ENCODE measurements at regions not wholly inside any gene's neighbourhood (a gene's known extent, or its start where the extent isn't known, plus 50 kb on each side); places are given as distances from the start of the nearest gene placed in this dataset.

GRCh38 chr2:59589881-59590280, 963.6 kb downstream of the BCL11A start:
- no peak for DNase-seq
- H3K36me3 ChIP-seq (replicated peaks in 1 of 2; ENCODE audit: control extremely low read depth in 1 of 2, control insufficient read depth in 1 of 2, extremely low read depth in 1 of 2, insufficient read depth in 2 of 2, low read length in 1 of 2) = no peaks in the 10 kb centered on the region
- H3K4me1 Mint-ChIP-seq = peaks cover 13% of the 10 kb centered on the region
- H3K4me3 Mint-ChIP-seq = no peak overlapping the region
- H3K4me3 ChIP-seq (ENCODE audit: control extremely low read depth in 1 of 5, extremely low read depth in 1 of 5, insufficient read depth in 1 of 5, low read depth in 2 of 5, low read length in 4 of 5) = no peak overlapping the region
- H2AFZ ChIP-seq (ENCODE audit: insufficient read depth, low read depth, low read length, poor library complexity, severe bottlenecking) = no peak overlapping the region
- H3K4me1 ChIP-seq (ENCODE audit: control insufficient read depth in 2 of 2, insufficient read depth in 2 of 2, low read length in 2 of 2) = peaks cover 7 to 13% of the 10 kb centered on the region in 2 donors
- ATAC-seq (ENCODE audit: low read depth) = no peak
- H3K27ac Mint-ChIP-seq = no peak overlapping the region
- no peaks in the 10 kb centered on the region for H3K79me2 ChIP-seq (ENCODE audit: control insufficient read depth, insufficient read depth, low read length)
- no peaks in the 10 kb centered on the region for H3K9me3 Mint-ChIP-seq (ENCODE audit: insufficient read depth)
- no peaks in the 10 kb centered on the region for H4K20me1 ChIP-seq (ENCODE audit: control insufficient read depth, insufficient read depth, low read length, poor library complexity, severe bottlenecking)
- CTCF ChIA-PET = no interaction called here
- WGBS (ENCODE audit: insufficient coverage) = 92% methylated on average over 2 of the region's 4 CpGs
- H3K9ac ChIP-seq (ENCODE audit: low read length) = no peak overlapping the region
- H3K4me2 ChIP-seq (replicated peaks; ENCODE audit: low read depth, low read length, poor library complexity, severe bottlenecking) = no peak overlapping the region
- H3K27me3 Mint-ChIP-seq = no peaks in the 10 kb centered on the region
- no peaks in the 10 kb centered on the region for H3K27me3 ChIP-seq (replicated peaks in 1 of 4; ENCODE audit: control extremely low read depth in 1 of 4, control insufficient read depth in 3 of 4, insufficient read depth in 4 of 4, low read length in 3 of 4)
- no peak overlapping the region for H3K27ac ChIP-seq (ENCODE audit: low read length in 2 of 2)
- intact Hi-C loops (cut with micrococcal nuclease) = loop anchor here (5.0 kb wide), 1 partner anchor 1743 kb away; no protein-coding TSS in a partner anchor
- no peaks in the 10 kb centered on the region for H3K9me3 ChIP-seq (ENCODE audit: control extremely low read depth in 1 of 3, control insufficient read depth in 2 of 3, insufficient read depth in 1 of 3, low read length in 2 of 3)
- POLR2A ChIA-PET = no interaction called here
- TF ChIP-seq CTCF (IDR thresholded peaks at IDR 0.05) = no peak
- no peak for TF ChIP-seq EZH2 (IDR thresholded peaks at IDR 0.05; ENCODE audit: borderline replicate concordance, insufficient read depth, low read depth, low read length, poor library complexity, severe bottlenecking)

GRCh38 chr2:59588286-59588685, 965.2 kb downstream of the BCL11A start:
- WGBS (ENCODE audit: insufficient coverage) = 88% methylated on average over 3 of the region's 5 CpGs
- Histone ChIP-seq H3K9ac (ENCODE audit: low read length) (no peak overlapping the region), H2AFZ (ENCODE audit: insufficient read depth, low read depth, low read length, poor library complexity, severe bottlenecking) (no peak overlapping the region), H3K9me3 (ENCODE audit: control extremely low read depth in 1 of 3, control insufficient read depth in 2 of 3, insufficient read depth in 1 of 3, low read length in 2 of 3) (no peaks in the 10 kb centered on the region), H3K79me2 (ENCODE audit: control insufficient read depth, insufficient read depth, low read length) (no peaks in the 10 kb centered on the region), H3K4me1 (ENCODE audit: control insufficient read depth in 2 of 2, insufficient read depth in 2 of 2, low read length in 2 of 2) (peaks cover under 1 to 1% of the 10 kb centered on the region in 2 donors), H3K27ac (ENCODE audit: low read length in 2 of 2) (no peak overlapping the region), H3K36me3 (replicated peaks in 1 of 2; ENCODE audit: control extremely low read depth in 1 of 2, control insufficient read depth in 1 of 2, extremely low read depth in 1 of 2, insufficient read depth in 2 of 2, low read length in 1 of 2) (no peaks in the 10 kb centered on the region), H3K27me3 (replicated peaks in 1 of 4; ENCODE audit: control extremely low read depth in 1 of 4, control insufficient read depth in 3 of 4, insufficient read depth in 4 of 4, low read length in 3 of 4) (no peaks in the 10 kb centered on the region), H3K4me3 (ENCODE audit: control extremely low read depth in 1 of 5, extremely low read depth in 1 of 5, insufficient read depth in 1 of 5, low read depth in 2 of 5, low read length in 4 of 5) (no peak overlapping the region), H4K20me1 (ENCODE audit: control insufficient read depth, insufficient read depth, low read length, poor library complexity, severe bottlenecking) (no peaks in the 10 kb centered on the region), H3K4me2 (replicated peaks; ENCODE audit: low read depth, low read length, poor library complexity, severe bottlenecking) (no peak overlapping the region)
- ATAC-seq (ENCODE audit: low read depth) (no peak), DNase-seq (no peak)
- POLR2A ChIA-PET = no interaction called here
- H3K4me1 Mint-ChIP-seq = peaks cover 2% of the 10 kb centered on the region
- no peak overlapping the region for H3K4me3 Mint-ChIP-seq
- CTCF ChIA-PET = no interaction called here
- no peaks in the 10 kb centered on the region for H3K27me3 Mint-ChIP-seq
- H3K9me3 Mint-ChIP-seq (ENCODE audit: insufficient read depth) = no peaks in the 10 kb centered on the region
- intact Hi-C loops (cut with micrococcal nuclease) = loop anchor here (5.0 kb wide), 1 partner anchor 1741 kb away; no protein-coding TSS in a partner anchor
- no peak overlapping the region for H3K27ac Mint-ChIP-seq
- TF ChIP-seq EZH2 (IDR thresholded peaks at IDR 0.05; ENCODE audit: borderline replicate concordance, insufficient read depth, low read depth, low read length, poor library complexity, severe bottlenecking) (no peak), CTCF (IDR thresholded peaks at IDR 0.05) (no peak)
